ENCODE measurements at regions not wholly inside any gene's neighbourhood (a gene's known extent, or its start where the extent isn't known, plus 50 kb on each side); places are given as distances from the start of the nearest gene placed in this dataset.

GRCh38 chr3:3280396-3280795, 100.9 kb upstream of the CRBN start:
- CTCF ChIA-PET = interaction anchor here (1.9 kb wide), 1 partner anchor 80 kb away, joined by 4 read pairs; no protein-coding TSS in a partner anchor
- no peaks in the 10 kb centered on the region for H3K9me3 Mint-ChIP-seq

GRCh38 chr3:3278073-3278472, 98.6 kb upstream of the CRBN start:
- Mint-ChIP-seq H3K36me3 (ENCODE audit: low read depth) (no peaks in the 10 kb centered on the region), H3K9me3 (no peaks in the 10 kb centered on the region), H3K27me3 (no peaks in the 10 kb centered on the region), H3K27ac (no peak overlapping the region), H3K4me3 (no peak overlapping the region), H3K4me1 (ENCODE audit: low read depth) (peaks cover 7% of the 10 kb centered on the region)
- ATAC-seq (no peak), DNase-seq (no peak)
- POLR2A ChIA-PET = no interaction called here
- intact Hi-C loops (cut with micrococcal nuclease) = no loop called here
- CTCF ChIA-PET = no interaction called here
- TF ChIP-seq CTCF (IDR thresholded peaks at IDR 0.05) = no peak

More at GRCh38 chr3:3280396-3280795, 100.9 kb upstream of the CRBN start:
- H3K36me3 Mint-ChIP-seq (ENCODE audit: low read depth) = no peaks in the 10 kb centered on the region
- intact Hi-C loops (cut with micrococcal nuclease) = no loop called here
- H3K27ac Mint-ChIP-seq = no peak overlapping the region
- no peak for DNase-seq
- H3K4me3 Mint-ChIP-seq = no peak overlapping the region
- H3K27me3 Mint-ChIP-seq = no peaks in the 10 kb centered on the region
- POLR2A ChIA-PET = no interaction called here
- ATAC-seq = no peak
- no peak for TF ChIP-seq CTCF (IDR thresholded peaks at IDR 0.05)
- H3K4me1 Mint-ChIP-seq (ENCODE audit: low read depth) = peaks cover 7% of the 10 kb centered on the region

- ATAC-seq (no peak), DNase-seq (no peak)
- Mint-ChIP-seq H3K4me3 (no peak overlapping the region), H3K9me3 (no peaks in the 10 kb centered on the region), H3K27ac (no peak overlapping the region), H3K27me3 (no peaks in the 10 kb centered on the region), H3K36me3 (ENCODE audit: low read depth) (no peaks in the 10 kb centered on the region), H3K4me1 (ENCODE audit: low read depth) (peaks cover 7% of the 10 kb centered on the region)
- ChIA-PET POLR2A (no interaction called here), CTCF (no interaction called here)
- TF ChIP-seq CTCF (IDR thresholded peaks at IDR 0.05) = no peak
- intact Hi-C loops (cut with micrococcal nuclease) = no loop called here
Observed at GRCh38 chr3:3276630-3277029, 97.1 kb upstream of the CRBN start.

GRCh38 chr3:3264796-3265195, 85.3 kb upstream of the CRBN start:
- Mint-ChIP-seq H3K36me3 (ENCODE audit: low read depth) (no peaks in the 10 kb centered on the region), H3K27me3 (peaks cover 2% of the 10 kb centered on the region), H3K4me3 (no peak overlapping the region), H3K4me1 (ENCODE audit: low read depth) (no peaks in the 10 kb centered on the region), H3K9me3 (no peaks in the 10 kb centered on the region), H3K27ac (no peak overlapping the region)
- ATAC-seq (no peak), DNase-seq (no peak)
- ChIA-PET CTCF (no interaction called here), POLR2A (no interaction called here)
- TF ChIP-seq CTCF (IDR thresholded peaks at IDR 0.05) = no peak
- intact Hi-C loops (cut with micrococcal nuclease) = no loop called here

- POLR2A ChIA-PET = no interaction called here
Observed at GRCh38 chr3:3260870-3261269, 81.4 kb upstream of the CRBN start.

More at GRCh38 chr3:3260870-3261269, 81.4 kb upstream of the CRBN start:
- Mint-ChIP-seq H3K27me3 (no peaks in the 10 kb centered on the region), H3K36me3 (ENCODE audit: low read depth) (no peaks in the 10 kb centered on the region), H3K4me1 (ENCODE audit: low read depth) (no peaks in the 10 kb centered on the region), H3K4me3 (no peak overlapping the region), H3K27ac (no peak overlapping the region), H3K9me3 (no peaks in the 10 kb centered on the region)
- CTCF ChIA-PET = interaction anchor here (0.8 kb wide), 1 partner anchor 50 kb away, joined by 3 read pairs; no protein-coding TSS in a partner anchor
- ATAC-seq (no peak), DNase-seq (no peak)
- no peak for TF ChIP-seq CTCF (IDR thresholded peaks at IDR 0.05)
- intact Hi-C loops (cut with micrococcal nuclease) = no loop called here

All from activated CD8-positive, alpha-beta T cell treated with anti-CD3 and anti-CD28 coated beads for 36 hours (primary cell).